ENCODE measurements at regions not wholly inside any gene's neighbourhood (a gene's known extent, or its start where the extent isn't known, plus 50 kb on each side); places are given as distances from the start of the nearest gene placed in this dataset.

DNA sequence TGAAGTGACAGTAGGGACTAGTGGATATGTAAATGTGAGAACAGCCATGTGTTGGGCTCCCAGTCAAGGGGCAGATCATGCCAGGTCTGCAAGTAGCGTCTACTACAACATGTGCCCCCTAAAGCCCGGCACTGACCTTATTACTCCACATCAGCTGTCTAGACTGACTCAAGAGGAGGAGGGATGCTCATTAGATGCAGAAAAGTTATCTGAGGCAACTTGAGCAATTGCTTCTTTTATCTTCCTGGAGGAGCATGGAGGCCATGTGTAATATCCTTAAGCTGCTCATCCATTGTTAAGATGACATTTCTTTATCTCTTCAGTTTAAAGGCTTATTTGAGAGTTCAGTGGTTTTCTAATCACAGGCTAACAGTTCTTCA is 404.7 kb upstream of the FLRT2 start:
- TF ChIP-seq, protein P1, sequence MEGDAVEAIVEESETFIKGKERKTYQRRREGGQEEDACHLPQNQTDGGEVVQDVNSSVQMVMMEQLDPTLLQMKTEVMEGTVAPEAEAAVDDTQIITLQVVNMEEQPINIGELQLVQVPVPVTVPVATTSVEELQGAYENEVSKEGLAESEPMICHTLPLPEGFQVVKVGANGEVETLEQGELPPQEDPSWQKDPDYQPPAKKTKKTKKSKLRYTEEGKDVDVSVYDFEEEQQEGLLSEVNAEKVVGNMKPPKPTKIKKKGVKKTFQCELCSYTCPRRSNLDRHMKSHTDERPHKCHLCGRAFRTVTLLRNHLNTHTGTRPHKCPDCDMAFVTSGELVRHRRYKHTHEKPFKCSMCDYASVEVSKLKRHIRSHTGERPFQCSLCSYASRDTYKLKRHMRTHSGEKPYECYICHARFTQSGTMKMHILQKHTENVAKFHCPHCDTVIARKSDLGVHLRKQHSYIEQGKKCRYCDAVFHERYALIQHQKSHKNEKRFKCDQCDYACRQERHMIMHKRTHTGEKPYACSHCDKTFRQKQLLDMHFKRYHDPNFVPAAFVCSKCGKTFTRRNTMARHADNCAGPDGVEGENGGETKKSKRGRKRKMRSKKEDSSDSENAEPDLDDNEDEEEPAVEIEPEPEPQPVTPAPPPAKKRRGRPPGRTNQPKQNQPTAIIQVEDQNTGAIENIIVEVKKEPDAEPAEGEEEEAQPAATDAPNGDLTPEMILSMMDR (IDR thresholded peaks at IDR 0.05) = no peak
- TF ChIP-seq POLR2A (IDR thresholded peaks at IDR 0.05; ENCODE audit: low read length) (no peak), RFX5 (IDR thresholded peaks at IDR 0.05) (no peak), CHD2 (IDR thresholded peaks at IDR 0.05; ENCODE audit: low read length, partially characterized antibody) (no peak), ZNF302 (CRISPR knock-in tag; IDR thresholded peaks at IDR 0.05) (no peak), RCOR1 (IDR thresholded peaks at IDR 0.05; ENCODE audit: low read depth, low read length) (no peak)
- TF ChIP-seq, protein P2, sequence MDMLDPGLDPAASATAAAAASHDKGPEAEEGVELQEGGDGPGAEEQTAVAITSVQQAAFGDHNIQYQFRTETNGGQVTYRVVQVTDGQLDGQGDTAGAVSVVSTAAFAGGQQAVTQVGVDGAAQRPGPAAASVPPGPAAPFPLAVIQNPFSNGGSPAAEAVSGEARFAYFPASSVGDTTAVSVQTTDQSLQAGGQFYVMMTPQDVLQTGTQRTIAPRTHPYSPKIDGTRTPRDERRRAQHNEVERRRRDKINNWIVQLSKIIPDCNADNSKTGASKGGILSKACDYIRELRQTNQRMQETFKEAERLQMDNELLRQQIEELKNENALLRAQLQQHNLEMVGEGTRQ (IDR thresholded peaks at IDR 0.05) = no peak
